ENCODE measurements at regions not wholly inside any gene's neighbourhood (a gene's known extent, or its start where the extent isn't known, plus 50 kb on each side); places are given as distances from the start of the nearest gene placed in this dataset.

GRCh38 chr4:160247091-160247656, 1144.3 kb downstream of the RAPGEF2 start (continued):
- TF ChIP-seq BHLHE40 (IDR thresholded peaks at IDR 0.05; ENCODE audit: borderline replicate concordance in 1 of 2, low read depth in 2 of 2, low read length in 1 of 2), result no peak

GRCh38 chr4:160251522-160252170, 1148.8 kb downstream of the RAPGEF2 start:
- ChIA-PET CTCF (no interaction called here), POLR2A (no interaction called here), SMC1A (ENCODE audit: uncharacterized antibody, unreplicated experiment) (no interaction called here), RAD21 (ENCODE audit: unreplicated experiment) (no interaction called here)
- in situ Hi-C loops (cut with MboI), result no loop called here
- no peaks in the 10 kb centered on the region for H3K9me3 ChIP-seq (replicated peaks; ENCODE audit: control insufficient read depth, insufficient read depth, low read length)
- intact Hi-C loops (cut with micrococcal nuclease; ENCODE audit: unreplicated experiment), result no loop called here
- FAIRE-seq, result no peak
- H2AFZ ChIP-seq (ENCODE audit: control insufficient read depth, low read depth, low read length), result no peak overlapping the region
- H3K4me3 ChIP-seq, result no peak overlapping the region
- 32% methylated on average over 3 of the region's 3 CpGs for WGBS (ENCODE audit: insufficient coverage, insufficient replicate concordance, low lambda C conversion rate, missing lambda C conversion rate)
- no peaks in the 10 kb centered on the region for H3K36me3 ChIP-seq (ENCODE audit: control insufficient read depth in 2 of 2, insufficient read depth in 2 of 2, low read length in 1 of 2)
- no peaks in the 10 kb centered on the region for H3K79me2 ChIP-seq (ENCODE audit: control insufficient read depth, insufficient read depth, low read length)
- no peak for DNase-seq (ENCODE audit: low read depth, low spot score)
- TF ChIP-seq HCFC1 (IDR thresholded peaks at IDR 0.05; ENCODE audit: low read length) (no peak), POU2F2 (IDR thresholded peaks at IDR 0.05; ENCODE audit: borderline replicate concordance, low read depth, low read length) (no peak), CHD2 (IDR thresholded peaks at IDR 0.05; ENCODE audit: borderline replicate concordance, low read depth, low read length) (no peak), ZNF622 (IDR thresholded peaks at IDR 0.05) (no peak), ATF7 (IDR thresholded peaks at IDR 0.05; ENCODE audit: low read depth) (no peak), BMI1 (IDR thresholded peaks at IDR 0.05; ENCODE audit: borderline replicate concordance) (no peak), NFYA (IDR thresholded peaks at IDR 0.05; ENCODE audit: borderline replicate concordance, low read depth, low read length) (no peak), IKZF1 (conservative IDR thresholded peaks at IDR 0.05) (no peak), LARP7 (IDR thresholded peaks at IDR 0.05) (no peak), KAT2A (conservative IDR thresholded peaks at IDR 0.05; ENCODE audit: control insufficient read depth, low read depth, low read length) (no peak), GATAD2B (conservative IDR thresholded peaks at IDR 0.05; ENCODE audit: low read depth) (no peak), HDAC6 (IDR thresholded peaks at IDR 0.05; ENCODE audit: unreplicated experiment) (no peak), FOXM1 (IDR thresholded peaks at IDR 0.05; ENCODE audit: low read depth, low read length) (no peak), TBL1XR1 (IDR thresholded peaks at IDR 0.05; ENCODE audit: low read depth, low read length) (no peak), POLR2AphosphoS2 (IDR thresholded peaks at IDR 0.05; ENCODE audit: low read depth, low read length) (no peak), SMAD1 (IDR thresholded peaks at IDR 0.05; ENCODE audit: low read depth, partially characterized antibody) (no peak), CREM (IDR thresholded peaks at IDR 0.05; ENCODE audit: low read depth) (no peak)
- no peak overlapping the region for H3K27ac ChIP-seq (ENCODE audit: control insufficient read depth, insufficient read depth)
- no peak for ATAC-seq
- BruUV-seq (replicated peaks), result no TSS peak
- H3K4me2 ChIP-seq (ENCODE audit: control insufficient read depth, insufficient read depth), result no peak overlapping the region
- no peaks in the 10 kb centered on the region for H3K4me1 ChIP-seq (ENCODE audit: control insufficient read depth, insufficient read depth, low read length)
- H3K27me3 ChIP-seq (replicated peaks in 1 of 2; ENCODE audit: control insufficient read depth in 2 of 2, insufficient read depth in 2 of 2, low read length in 1 of 2), result no peaks in the 10 kb centered on the region
- no peaks in the 10 kb centered on the region for H4K20me1 ChIP-seq (ENCODE audit: control insufficient read depth, insufficient read depth)
- no peak overlapping the region for H3K9ac ChIP-seq (ENCODE audit: control insufficient read depth, insufficient read depth, low read length)
